Kidney epithelial cell (primary cell): ENCODE measurements at regions not wholly inside any gene's neighbourhood (a gene's known extent, or its start where the extent isn't known, plus 50 kb on each side); places are given as distances from the start of the nearest gene placed in this dataset.

Experiments used
- DNase-seq: peaks from one replicate; pipeline ENCODE4 v3.0.0-alpha.2; 2010; ENCODE audit warnings: low read depth
- H3K27me3 ChIP-seq: 2 replicates; pipeline ENCODE4 v1.6.0; 2011; ENCODE audit warnings: low read length; ENCODE audit not compliant: control insufficient read depth, insufficient read depth
- H3K36me3 ChIP-seq: 2 replicates; pipeline ENCODE4 v1.5.1; 2011; ENCODE audit warnings: low read length; ENCODE audit not compliant: control insufficient read depth, insufficient read depth
- H3K4me3 ChIP-seq: 2 replicates; pipeline ENCODE4 v1.5.1; 2011; ENCODE audit warnings: low read depth, mild to moderate bottlenecking, control low read depth, low read length
- TF ChIP-seq, protein P1 (sequence below): IDR thresholded peaks from 2 replicates; pipeline ENCODE4 v1.5.1; 2011; ENCODE audit warnings: mild to moderate bottlenecking, moderate library complexity, low read length, control low read depth, inconsistent platforms; ENCODE audit not compliant: insufficient read depth, poor library complexity, severe bottlenecking

DNA sequence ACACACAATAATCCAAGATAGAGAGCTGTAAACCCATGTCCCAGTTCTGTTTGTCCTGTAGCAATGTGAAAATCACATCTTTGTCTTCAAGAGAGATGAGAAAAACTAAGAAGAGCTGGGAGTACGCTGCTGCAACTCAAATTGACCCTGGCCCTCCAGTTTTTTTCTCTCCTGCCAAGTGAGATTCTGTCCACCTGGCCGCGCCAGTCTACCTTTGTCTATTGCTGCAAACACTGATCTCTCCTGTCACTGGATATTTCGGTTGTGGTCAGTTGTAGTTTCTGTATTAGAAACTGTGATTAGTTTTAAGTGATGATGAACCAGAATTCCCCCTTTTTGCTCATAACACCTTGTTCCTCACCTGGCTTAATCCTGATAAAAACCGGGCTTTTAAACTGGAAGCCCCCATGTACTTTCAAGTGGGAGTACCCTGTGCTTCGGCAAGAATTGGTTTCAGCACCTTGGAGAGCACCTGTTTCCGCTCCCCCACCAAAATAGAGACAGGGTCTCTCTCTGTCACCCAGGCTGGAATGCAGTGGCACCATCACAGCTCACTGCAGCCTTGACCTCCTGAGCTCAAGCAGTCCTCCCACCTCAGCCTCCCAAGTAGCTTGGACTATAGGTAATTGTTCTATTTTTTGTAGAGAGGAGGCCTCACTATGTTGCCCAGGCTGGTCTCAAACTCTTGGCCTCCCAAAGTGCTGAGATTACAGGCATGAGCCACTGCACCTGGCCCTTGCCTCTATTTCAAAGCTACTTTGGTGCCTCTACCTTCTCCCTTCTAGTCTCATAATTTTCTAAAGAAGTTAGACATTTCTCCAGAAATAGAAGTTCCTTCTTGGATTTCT lies 156.8 kb downstream of the PHETA1 start:
- Histone ChIP-seq H3K4me3 (no peak overlapping the region), H3K27me3 (no peaks in the 10 kb centered on the region), H3K36me3 (no peaks in the 10 kb centered on the region)
- TF ChIP-seq, protein P1, sequence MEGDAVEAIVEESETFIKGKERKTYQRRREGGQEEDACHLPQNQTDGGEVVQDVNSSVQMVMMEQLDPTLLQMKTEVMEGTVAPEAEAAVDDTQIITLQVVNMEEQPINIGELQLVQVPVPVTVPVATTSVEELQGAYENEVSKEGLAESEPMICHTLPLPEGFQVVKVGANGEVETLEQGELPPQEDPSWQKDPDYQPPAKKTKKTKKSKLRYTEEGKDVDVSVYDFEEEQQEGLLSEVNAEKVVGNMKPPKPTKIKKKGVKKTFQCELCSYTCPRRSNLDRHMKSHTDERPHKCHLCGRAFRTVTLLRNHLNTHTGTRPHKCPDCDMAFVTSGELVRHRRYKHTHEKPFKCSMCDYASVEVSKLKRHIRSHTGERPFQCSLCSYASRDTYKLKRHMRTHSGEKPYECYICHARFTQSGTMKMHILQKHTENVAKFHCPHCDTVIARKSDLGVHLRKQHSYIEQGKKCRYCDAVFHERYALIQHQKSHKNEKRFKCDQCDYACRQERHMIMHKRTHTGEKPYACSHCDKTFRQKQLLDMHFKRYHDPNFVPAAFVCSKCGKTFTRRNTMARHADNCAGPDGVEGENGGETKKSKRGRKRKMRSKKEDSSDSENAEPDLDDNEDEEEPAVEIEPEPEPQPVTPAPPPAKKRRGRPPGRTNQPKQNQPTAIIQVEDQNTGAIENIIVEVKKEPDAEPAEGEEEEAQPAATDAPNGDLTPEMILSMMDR = no peak
- no peak for DNase-seq

DNA sequence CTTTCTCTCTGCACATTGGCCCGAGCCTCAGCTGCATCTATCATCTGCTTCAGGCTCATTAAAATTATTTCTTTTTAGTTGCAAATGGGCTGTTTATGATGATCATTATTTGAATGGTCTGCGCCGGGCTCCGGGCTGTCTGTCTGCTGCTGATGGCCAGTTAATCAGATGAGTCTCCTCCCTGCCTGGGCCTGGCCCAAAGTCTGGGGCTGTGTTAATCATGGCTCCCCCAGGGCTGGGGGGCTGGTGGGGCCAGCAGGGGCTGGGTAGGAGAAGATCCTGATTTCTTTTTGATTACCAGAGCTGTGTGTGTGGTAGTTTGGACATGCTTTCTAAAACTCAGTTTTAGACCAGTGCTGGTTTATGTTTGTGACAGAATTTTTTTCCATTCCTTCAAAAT lies 159.1 kb downstream of the PHETA1 start:
- Histone ChIP-seq H3K27me3 (peaks cover 4% of the 10 kb centered on the region), H3K4me3 (no peak overlapping the region), H3K36me3 (no peaks in the 10 kb centered on the region)
- TF ChIP-seq, protein P1 = no peak
- DNase-seq = no peak

DNA sequence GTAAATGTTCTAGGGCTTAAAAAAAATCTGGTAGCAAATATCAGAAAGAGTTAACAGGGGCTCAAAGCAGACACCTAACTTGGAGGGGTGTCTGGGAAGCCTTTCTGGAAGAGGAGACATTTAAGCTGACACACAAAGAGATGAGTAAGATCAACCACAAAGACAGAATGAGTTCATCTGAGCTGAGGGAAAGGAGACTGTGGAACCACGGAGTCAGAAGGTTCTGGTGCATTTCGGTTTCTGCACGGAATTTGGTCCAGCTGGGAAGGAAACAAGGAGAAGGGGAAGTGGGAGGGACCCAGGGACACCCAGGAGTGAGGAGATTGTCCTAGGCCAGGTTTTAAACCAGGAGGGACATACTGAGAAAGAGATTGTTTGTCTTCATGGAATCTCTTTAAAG lies 161.1 kb downstream of the PHETA1 start:
- no peaks in the 10 kb centered on the region for H3K36me3 ChIP-seq
- DNase-seq = no peak
- no peak overlapping the region for H3K4me3 ChIP-seq
- TF ChIP-seq, protein P1 = no peak
- H3K27me3 ChIP-seq = peaks cover 8% of the 10 kb centered on the region

DNA sequence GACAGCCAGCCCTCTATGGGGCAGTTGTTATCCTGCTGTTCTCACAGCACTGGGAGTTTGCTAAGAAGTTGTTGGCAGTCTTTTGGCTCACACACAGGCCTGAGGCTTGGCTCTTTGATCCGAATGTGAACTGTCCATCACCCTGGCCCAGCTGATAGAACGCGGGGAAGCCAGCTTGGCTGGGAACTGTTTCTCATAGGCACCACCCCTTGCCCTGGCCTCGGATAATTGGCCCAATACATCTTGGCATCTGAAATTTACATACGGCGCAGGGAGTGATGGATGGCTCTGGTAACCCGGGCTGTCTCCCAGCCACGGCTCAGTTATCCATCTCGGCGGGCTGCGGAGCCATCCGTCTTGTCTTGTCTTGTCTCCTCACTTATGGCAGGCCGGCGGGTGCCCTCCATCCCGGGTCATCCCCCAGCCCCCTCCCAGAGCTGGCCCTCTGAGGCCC lies 164.1 kb downstream of the PHETA1 start:
- Histone ChIP-seq H3K36me3 (no peaks in the 10 kb centered on the region), H3K27me3 (peaks cover 24% of the 10 kb centered on the region), H3K4me3 (no peak overlapping the region)
- TF ChIP-seq, protein P1 = no peak
- DNase-seq = no peak

DNA sequence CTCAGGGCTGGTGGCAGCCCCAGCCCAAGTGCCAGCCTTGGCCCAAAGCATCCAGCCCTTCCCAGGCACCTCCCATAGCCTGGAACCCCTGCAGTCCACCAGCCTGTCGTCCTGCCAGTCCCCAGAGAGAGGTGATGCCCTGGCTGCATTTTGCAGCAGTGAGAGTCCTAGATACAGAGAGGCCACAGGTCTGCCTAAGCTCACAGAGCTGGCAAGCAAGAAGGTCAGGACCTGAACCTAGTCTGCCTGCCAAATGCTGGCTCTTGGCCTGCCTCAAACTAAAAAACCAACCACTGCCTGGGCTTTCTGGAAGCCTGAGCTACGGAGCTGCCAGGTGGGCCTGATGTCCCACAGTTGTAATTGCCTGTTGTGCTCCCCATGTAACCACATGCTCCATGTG lies 164.9 kb downstream of the PHETA1 start:
- H3K4me3 ChIP-seq = no peak overlapping the region
- no peak for DNase-seq
- TF ChIP-seq, protein P1 = no peak
- no peaks in the 10 kb centered on the region for H3K36me3 ChIP-seq
- peaks cover 26% of the 10 kb centered on the region for H3K27me3 ChIP-seq

DNA sequence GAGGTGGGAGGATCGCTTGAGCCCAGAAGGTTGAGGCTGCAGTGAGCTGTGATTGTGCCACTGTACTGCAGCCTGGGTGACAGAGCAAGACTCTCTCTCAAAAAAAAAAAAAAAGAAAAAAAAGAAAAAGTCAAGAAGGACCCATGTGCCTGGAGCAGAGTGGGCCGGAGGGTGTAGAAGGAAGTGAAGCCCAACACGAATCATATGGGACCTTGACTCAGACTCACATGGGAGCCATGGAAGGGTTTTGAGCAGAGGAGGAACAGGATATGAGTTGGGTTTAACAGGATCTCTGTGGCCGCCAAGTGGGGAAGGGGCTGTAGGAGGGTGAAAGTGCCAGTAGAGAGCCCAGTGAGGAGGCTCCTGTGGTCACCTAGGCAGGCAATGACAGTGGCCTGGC lies 165.4 kb downstream of the PHETA1 start:
- Histone ChIP-seq H3K27me3 (peaks cover 26% of the 10 kb centered on the region), H3K4me3 (no peak overlapping the region), H3K36me3 (no peaks in the 10 kb centered on the region)
- TF ChIP-seq, protein P1 = no peak
- no peak for DNase-seq
